ENCODE measurements at regions not wholly inside any gene's neighbourhood (a gene's known extent, or its start where the extent isn't known, plus 50 kb on each side); places are given as distances from the start of the nearest gene placed in this dataset.

DNA sequence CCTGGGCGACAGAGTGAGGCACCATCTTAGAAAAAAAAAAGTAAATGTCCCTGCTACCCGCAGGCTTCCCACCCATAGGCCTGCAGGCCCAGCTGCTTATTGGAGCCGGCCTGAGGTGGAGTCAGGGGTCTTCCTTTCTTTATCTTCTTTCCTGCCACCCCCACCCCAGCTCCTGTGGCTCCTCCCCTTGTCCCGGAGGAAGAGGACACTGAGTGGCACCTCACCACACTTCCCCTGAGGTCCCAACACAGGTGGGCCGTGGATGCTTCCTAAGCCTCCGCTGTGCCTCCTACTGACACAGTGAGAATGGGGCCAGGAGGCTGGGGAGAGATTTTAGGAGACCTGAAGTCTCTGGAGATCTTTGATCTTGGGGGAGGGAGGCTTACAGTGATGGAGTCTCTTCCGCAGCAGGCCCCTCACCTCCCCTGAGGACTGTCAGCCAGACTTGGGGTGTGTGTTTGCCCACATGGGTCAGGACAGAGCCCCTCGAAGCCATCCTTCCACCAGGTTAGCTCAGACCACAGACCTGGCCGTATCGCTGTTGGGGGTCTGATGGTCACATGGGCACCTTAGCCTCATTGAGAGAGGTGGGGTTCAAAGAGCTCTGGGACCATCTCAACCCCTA, 135.4 kb upstream of the IER5L start:
- TF ChIP-seq, protein P1, sequence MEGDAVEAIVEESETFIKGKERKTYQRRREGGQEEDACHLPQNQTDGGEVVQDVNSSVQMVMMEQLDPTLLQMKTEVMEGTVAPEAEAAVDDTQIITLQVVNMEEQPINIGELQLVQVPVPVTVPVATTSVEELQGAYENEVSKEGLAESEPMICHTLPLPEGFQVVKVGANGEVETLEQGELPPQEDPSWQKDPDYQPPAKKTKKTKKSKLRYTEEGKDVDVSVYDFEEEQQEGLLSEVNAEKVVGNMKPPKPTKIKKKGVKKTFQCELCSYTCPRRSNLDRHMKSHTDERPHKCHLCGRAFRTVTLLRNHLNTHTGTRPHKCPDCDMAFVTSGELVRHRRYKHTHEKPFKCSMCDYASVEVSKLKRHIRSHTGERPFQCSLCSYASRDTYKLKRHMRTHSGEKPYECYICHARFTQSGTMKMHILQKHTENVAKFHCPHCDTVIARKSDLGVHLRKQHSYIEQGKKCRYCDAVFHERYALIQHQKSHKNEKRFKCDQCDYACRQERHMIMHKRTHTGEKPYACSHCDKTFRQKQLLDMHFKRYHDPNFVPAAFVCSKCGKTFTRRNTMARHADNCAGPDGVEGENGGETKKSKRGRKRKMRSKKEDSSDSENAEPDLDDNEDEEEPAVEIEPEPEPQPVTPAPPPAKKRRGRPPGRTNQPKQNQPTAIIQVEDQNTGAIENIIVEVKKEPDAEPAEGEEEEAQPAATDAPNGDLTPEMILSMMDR (IDR thresholded peaks at IDR 0.05): no peak
- ATAC-seq (ENCODE audit: low FRiP score) (no peak), DNase-seq (ENCODE audit: low spot score) (peak; percentile 14)

DNA sequence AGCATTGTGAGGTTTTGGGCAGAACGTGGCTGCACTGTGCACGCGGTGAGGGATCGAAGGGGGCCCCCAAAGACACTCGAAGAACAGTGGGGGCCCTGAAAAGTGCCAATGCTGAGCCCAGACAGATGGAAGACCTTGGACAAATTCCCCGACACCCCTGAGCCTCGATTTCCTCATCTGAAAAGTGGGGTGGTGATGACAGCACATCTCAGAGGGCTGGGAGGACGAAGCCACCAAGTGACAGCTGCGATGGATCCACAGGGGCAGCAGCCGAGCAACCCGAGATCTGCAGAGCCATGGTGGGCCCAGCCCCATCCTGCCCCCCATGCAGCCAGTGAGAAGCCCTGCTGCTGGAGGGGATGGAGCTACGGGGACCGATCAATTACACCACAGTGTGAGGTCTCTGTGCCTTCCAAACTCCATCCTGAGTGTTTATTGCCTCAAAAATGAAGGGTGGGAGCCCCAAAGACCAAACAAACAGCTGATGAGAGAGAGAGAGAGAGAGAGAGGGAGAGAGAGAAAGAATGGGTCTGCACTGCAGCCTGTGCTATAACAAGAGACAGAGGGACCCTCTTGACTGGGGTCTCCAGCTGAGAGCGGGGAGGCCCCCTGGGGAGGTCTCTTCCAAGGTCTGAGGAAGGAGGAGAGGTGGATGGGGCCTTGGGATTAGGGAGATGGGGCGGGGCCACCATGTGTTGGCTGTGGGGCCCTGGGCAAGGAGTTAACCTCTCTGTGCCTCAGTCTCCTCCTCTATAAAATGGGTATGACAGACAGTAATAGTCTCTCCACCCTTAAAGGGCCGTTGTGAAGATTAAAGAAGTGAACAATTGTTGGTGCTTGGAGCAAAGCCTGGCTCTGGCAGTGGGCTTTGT, 134.4 kb upstream of the IER5L start:
- ATAC-seq (ENCODE audit: low FRiP score) (no peak), DNase-seq (ENCODE audit: low spot score) (peak; percentile 11)
- TF ChIP-seq, protein P1 (IDR thresholded peaks at IDR 0.05): no peak

DNA sequence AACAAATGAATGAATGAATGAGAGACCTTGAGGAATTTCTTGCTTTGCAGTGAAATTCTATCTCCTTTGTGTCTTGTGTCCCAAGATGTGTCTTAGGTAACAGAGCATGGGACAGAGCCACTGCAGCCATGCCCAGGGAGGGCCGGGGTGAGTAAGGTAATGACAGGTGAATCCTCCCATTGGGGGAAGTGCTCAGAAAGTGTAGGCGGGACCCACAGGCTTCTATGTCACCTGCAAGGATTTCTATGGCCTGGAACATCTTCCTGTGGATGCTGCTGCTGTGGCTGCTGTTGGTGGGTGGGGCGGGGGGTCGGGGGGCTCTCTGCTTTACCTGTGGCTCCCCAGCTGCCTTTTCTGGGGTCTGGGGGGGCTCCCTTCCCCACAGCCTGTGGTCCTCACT, 133.6 kb upstream of the IER5L start:
- no peak for DNase-seq (ENCODE audit: low spot score)
- TF ChIP-seq, protein P1 (IDR thresholded peaks at IDR 0.05): no peak
- no peak for ATAC-seq (ENCODE audit: low FRiP score)

DNA sequence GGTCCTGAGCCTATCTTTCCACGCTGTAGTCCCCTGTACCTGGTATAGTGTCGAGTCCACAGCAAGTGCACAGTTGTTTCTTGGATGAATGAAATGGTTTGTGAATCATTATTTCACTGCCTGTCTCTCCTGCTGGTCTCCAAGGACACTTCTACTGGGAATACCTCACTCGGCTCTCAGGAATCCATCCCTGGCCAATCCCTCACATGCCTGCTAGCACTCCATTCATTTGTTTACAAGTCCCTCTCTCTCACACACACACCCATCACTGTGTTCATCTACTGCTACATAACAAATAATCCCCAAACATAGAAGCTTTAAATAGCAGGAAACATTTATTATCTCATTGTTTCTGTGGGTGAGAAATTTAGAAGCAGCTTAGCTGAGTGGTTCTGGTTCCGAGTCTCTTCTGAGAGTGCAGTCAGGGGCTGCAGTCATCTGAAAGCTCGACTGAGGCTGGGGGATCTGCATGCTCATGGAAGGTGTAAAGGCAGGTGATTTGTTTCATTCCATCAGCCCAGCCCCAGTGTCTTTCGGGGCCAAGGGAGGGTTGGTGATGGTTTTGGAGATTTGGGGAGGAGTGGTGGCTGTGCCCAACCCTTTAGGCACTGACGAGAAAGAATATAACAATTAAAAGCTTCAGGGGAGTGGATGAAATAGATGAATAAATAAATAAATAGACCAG, 132.7 kb upstream of the IER5L start:
- ATAC-seq (ENCODE audit: low FRiP score) (no peak), DNase-seq (ENCODE audit: low spot score) (no peak)
- TF ChIP-seq, protein P1 (IDR thresholded peaks at IDR 0.05): no peak

DNA sequence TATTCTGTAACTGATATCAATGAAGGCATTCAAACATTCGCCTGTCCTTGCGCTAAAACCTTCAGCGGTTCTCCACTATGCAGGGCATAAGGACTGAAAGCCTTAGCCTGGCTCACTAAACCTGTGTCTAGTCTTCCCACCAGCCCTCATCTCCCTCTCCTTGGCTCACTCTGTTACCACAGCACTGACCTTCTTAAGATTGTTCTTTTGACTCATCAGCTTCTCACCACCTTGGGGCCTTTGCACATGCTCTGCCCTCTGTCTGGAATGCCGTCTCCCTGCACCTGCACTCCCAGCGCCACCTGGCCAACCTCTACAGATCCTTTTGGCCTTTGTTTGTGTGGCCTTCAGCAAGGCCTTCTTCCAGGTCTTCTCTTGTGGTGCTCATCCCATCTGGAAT, 131.8 kb upstream of the IER5L start:
- ATAC-seq (ENCODE audit: low FRiP score) (no peak), DNase-seq (ENCODE audit: low spot score) (no peak)
- TF ChIP-seq, protein P1 (IDR thresholded peaks at IDR 0.05): no peak

DNA sequence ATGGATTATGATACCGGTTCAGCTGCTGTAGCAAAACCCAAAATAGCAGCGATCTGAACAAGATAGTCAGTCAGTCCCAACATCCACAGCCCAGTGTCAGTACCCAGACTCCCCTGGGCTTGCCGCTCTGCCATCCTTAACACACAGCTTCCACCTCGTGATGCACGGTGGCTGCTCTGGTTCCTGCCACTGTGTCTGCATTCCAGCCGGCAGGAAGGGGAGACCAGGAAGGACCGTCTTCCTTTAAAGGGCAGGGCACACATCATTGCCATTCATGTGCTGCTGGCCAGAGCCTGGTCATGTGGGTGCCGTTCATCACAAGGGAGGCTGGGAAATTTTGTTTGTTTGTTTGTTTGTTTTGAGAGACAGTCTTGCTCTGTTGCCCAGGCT, 131.0 kb upstream of the IER5L start:
- DNase-seq (ENCODE audit: low spot score) (no peak), ATAC-seq (ENCODE audit: low FRiP score) (no peak)
- TF ChIP-seq, protein P1 (IDR thresholded peaks at IDR 0.05): no peak
